Upper lobe of left lung (tissue), 4 donors: ENCODE measurements at regions not wholly inside any gene's neighbourhood (a gene's known extent, or its start where the extent isn't known, plus 50 kb on each side); places are given as distances from the start of the nearest gene placed in this dataset.

Experiments used
- POLR2A ChIP-seq, 4 donors: fragments of 450-650 bp; IDR thresholded peaks; one replicate each; pipeline ENCODE4 v1.5.1; 2016 to 2017; ENCODE audit warnings: antibody characterized with exemption in 4 of 4, mild to moderate bottlenecking in 2 of 4
- TF ChIP-seq, protein P1 (sequence below), 6 experiments: fragments of 450-650 bp in 4 of 6; fragments of 200-600 bp in 2 of 6; sonication (generic) in 2 of 6; IDR thresholded peaks; one replicate each; pipeline ENCODE4 v1.5.1; 2016 to 2019; ENCODE audit warnings: antibody characterized with exemption in 6 of 6

GRCh38 chr2:147578529-147578928 is 266.3 kb upstream of the ACVR2A start:
- TF ChIP-seq, protein P1, sequence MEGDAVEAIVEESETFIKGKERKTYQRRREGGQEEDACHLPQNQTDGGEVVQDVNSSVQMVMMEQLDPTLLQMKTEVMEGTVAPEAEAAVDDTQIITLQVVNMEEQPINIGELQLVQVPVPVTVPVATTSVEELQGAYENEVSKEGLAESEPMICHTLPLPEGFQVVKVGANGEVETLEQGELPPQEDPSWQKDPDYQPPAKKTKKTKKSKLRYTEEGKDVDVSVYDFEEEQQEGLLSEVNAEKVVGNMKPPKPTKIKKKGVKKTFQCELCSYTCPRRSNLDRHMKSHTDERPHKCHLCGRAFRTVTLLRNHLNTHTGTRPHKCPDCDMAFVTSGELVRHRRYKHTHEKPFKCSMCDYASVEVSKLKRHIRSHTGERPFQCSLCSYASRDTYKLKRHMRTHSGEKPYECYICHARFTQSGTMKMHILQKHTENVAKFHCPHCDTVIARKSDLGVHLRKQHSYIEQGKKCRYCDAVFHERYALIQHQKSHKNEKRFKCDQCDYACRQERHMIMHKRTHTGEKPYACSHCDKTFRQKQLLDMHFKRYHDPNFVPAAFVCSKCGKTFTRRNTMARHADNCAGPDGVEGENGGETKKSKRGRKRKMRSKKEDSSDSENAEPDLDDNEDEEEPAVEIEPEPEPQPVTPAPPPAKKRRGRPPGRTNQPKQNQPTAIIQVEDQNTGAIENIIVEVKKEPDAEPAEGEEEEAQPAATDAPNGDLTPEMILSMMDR (IDR thresholded peaks at IDR 0.05), result no peak
- no peak for TF ChIP-seq POLR2A (IDR thresholded peaks at IDR 0.05)
